Keratinocyte (primary cell): ENCODE measurements at regions not wholly inside any gene's neighbourhood (a gene's known extent, or its start where the extent isn't known, plus 50 kb on each side); places are given as distances from the start of the nearest gene placed in this dataset.

Experiments
- DNase-seq: peaks from one replicate; pipeline ENCODE4 v3.0.0-alpha.2; 2011; ENCODE audit warnings: low read depth, missing footprints, low spot score
- FAIRE-seq: peaks from 2 replicates; lab custom pipeline; 2011; peaks lifted over from hg19 to GRCh38; lab: Jason Lieb, UNC
- H2AFZ ChIP-seq: 2 replicates; pipeline ENCODE4 v1.6.0; 2012; ENCODE audit warnings: low read length, control low read depth, inconsistent platforms; ENCODE audit not compliant: control insufficient read depth
- H3K27ac ChIP-seq: 2 replicates; pipeline ENCODE4 v1.5.1; 2011; ENCODE audit warnings: low read length; ENCODE audit not compliant: control insufficient read depth, insufficient read depth
- H3K27me3 ChIP-seq: 3 replicates; pipeline ENCODE4 v1.6.0; 2011; ENCODE audit warnings: low read length; ENCODE audit not compliant: control insufficient read depth, insufficient read depth; ENCODE audit errors: extremely low read depth
- H3K36me3 ChIP-seq, 2 experiments: 2 replicates in 1 of 2; 3 replicates in 1 of 2; pipeline ENCODE4 v1.5.1; 2011; ENCODE audit warnings: low read length in 2 of 2, mild to moderate bottlenecking in 1 of 2; ENCODE audit not compliant: control insufficient read depth in 2 of 2, insufficient read depth in 2 of 2; ENCODE audit errors: extremely low read depth in 1 of 2
- H3K4me1 ChIP-seq: 3 replicates; pipeline ENCODE4 v1.5.1; 2011; ENCODE audit warnings: low read length; ENCODE audit not compliant: control insufficient read depth, insufficient read depth; ENCODE audit errors: extremely low read depth
- H3K4me2 ChIP-seq: 3 replicates; pipeline ENCODE4 v1.6.0; 2011; ENCODE audit warnings: low read depth, low read length; ENCODE audit not compliant: control insufficient read depth, insufficient read depth; ENCODE audit errors: extremely low read depth
- H3K4me3 ChIP-seq, 3 experiments: fragments of 200-600 bp in 1 of 3; sonication (generic) in 1 of 3; 2 replicates in 2 of 3; 3 replicates in 1 of 3; pipeline ENCODE4 v1.5.1; 2011 to 2016; ENCODE audit warnings: low read length in 3 of 3, mild to moderate bottlenecking in 3 of 3, control low read depth in 2 of 3, inconsistent platforms in 1 of 3, low read depth in 1 of 3, mixed read lengths in 1 of 3, mixed run types in 1 of 3, moderate library complexity in 1 of 3; ENCODE audit not compliant: control insufficient read depth in 2 of 3, insufficient read depth in 2 of 3; ENCODE audit errors: extremely low read depth in 1 of 3
- H3K79me2 ChIP-seq: 2 replicates; pipeline ENCODE4 v1.6.0; 2012; ENCODE audit warnings: low read length; ENCODE audit not compliant: control insufficient read depth, insufficient read depth
- H3K9ac ChIP-seq: 3 replicates; pipeline ENCODE4 v1.6.0; 2011; ENCODE audit warnings: low read length; ENCODE audit not compliant: control insufficient read depth, insufficient read depth; ENCODE audit errors: extremely low read depth
- H3K9me1 ChIP-seq: 3 replicates; pipeline ENCODE4 v1.6.0; 2011; ENCODE audit warnings: low read length; ENCODE audit not compliant: control insufficient read depth, insufficient read depth; ENCODE audit errors: extremely low read depth
- H3K9me3 ChIP-seq: 2 replicates; pipeline ENCODE4 v1.5.1; 2012; ENCODE audit warnings: low read depth, low read length; ENCODE audit not compliant: control insufficient read depth
- H4K20me1 ChIP-seq: 3 replicates; pipeline ENCODE4 v1.6.0; 2011; ENCODE audit warnings: low read length; ENCODE audit not compliant: control insufficient read depth, insufficient read depth; ENCODE audit errors: extremely low read depth
- EZH2 ChIP-seq: IDR thresholded peaks from one replicate; pipeline ENCODE4 v1.6.1; 2012; ENCODE audit warnings: inconsistent platforms, mild to moderate bottlenecking, low read length, moderate library complexity
- dilution Hi-C: fragments of 300-500 bp; cut with MboI; formaldehyde crosslinking; loops from one replicate; pipeline ENCODE4 v1.7.0; 2020; ENCODE audit warnings: low sequenced_read_pairs; ENCODE audit not compliant: extremely low pct_ligation_motif_present
- TF ChIP-seq, protein P1 (sequence below), 3 experiments: IDR thresholded peaks in 1 of 3; conservative IDR thresholded peaks in 1 of 3; optimal IDR thresholded peaks in 1 of 3; 2 replicates in 2 of 3; 3 replicates in 1 of 3; pipeline versions ENCODE3 to v1.5.1; 2011; ENCODE audit warnings: low read length in 3 of 3, mild to moderate bottlenecking in 3 of 3, moderate library complexity in 2 of 3, control low read depth in 1 of 3, inconsistent platforms in 1 of 3; ENCODE audit not compliant: insufficient read depth in 2 of 3; ENCODE audit errors: extremely low read depth in 1 of 3

DNA sequence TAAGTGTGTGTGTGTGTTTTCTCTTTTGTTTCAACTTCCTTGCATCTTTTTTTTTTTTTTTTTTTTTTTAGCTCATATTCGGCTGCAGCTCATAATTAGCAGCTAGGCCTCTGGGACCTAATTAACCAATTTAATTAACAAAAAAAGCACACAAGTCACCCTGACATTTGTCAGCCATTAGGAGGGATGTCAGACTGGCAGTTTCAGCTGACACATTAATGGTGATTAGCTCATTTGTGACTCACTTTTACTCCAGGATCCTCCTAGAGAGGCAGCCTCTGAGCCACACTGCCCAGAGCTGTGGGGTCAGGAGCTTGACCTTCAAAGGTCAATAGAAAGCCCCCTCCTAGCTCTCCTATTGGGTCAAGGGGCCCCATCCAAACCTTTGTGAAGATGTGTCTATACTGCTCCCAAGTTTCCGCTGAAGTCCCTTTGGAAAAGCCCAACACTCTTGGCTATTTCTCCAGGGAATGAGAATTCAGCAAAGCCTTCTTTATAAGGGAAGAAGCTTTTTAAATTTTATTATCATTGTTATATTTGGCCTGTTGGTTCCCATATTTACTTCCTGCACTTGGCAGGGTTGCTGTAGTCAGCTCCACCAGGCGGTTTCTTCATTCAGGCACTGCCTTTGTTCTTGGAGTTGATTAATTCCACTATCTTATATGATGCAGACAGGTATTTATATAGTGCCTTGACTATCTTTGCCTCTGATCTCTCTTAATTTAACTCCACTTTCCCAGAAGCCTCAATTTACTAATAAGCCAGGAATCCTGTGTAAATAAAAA, 109.5 kb upstream of the HABP2 start:
- Histone ChIP-seq H3K4me2 (no peak overlapping the region), H2AFZ (no peak overlapping the region), H3K79me2 (no peaks in the 10 kb centered on the region), H3K9ac (no peak overlapping the region), H3K9me1 (no peaks in the 10 kb centered on the region), H3K27ac (no peak overlapping the region), H3K9me3 (no peaks in the 10 kb centered on the region), H3K36me3 (no peaks in the 10 kb centered on the region), H4K20me1 (no peaks in the 10 kb centered on the region), H3K4me1 (no peaks in the 10 kb centered on the region), H3K4me3 (no peak overlapping the region), H3K27me3 (no peaks in the 10 kb centered on the region)
- no peak for FAIRE-seq
- TF ChIP-seq, protein P1, sequence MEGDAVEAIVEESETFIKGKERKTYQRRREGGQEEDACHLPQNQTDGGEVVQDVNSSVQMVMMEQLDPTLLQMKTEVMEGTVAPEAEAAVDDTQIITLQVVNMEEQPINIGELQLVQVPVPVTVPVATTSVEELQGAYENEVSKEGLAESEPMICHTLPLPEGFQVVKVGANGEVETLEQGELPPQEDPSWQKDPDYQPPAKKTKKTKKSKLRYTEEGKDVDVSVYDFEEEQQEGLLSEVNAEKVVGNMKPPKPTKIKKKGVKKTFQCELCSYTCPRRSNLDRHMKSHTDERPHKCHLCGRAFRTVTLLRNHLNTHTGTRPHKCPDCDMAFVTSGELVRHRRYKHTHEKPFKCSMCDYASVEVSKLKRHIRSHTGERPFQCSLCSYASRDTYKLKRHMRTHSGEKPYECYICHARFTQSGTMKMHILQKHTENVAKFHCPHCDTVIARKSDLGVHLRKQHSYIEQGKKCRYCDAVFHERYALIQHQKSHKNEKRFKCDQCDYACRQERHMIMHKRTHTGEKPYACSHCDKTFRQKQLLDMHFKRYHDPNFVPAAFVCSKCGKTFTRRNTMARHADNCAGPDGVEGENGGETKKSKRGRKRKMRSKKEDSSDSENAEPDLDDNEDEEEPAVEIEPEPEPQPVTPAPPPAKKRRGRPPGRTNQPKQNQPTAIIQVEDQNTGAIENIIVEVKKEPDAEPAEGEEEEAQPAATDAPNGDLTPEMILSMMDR (optimal IDR thresholded peaks at IDR 0.05 in 1 of 3, IDR thresholded peaks at IDR 0.05 in 1 of 3, conservative IDR thresholded peaks at IDR 0.05 in 1 of 3; ENCODE audit: extremely low read depth in 1 of 3, insufficient read depth in 2 of 3, low read length in 3 of 3) = no peak
- TF ChIP-seq EZH2 = no peak
- dilution Hi-C loops = no loop called here
- no peak for DNase-seq

DNA sequence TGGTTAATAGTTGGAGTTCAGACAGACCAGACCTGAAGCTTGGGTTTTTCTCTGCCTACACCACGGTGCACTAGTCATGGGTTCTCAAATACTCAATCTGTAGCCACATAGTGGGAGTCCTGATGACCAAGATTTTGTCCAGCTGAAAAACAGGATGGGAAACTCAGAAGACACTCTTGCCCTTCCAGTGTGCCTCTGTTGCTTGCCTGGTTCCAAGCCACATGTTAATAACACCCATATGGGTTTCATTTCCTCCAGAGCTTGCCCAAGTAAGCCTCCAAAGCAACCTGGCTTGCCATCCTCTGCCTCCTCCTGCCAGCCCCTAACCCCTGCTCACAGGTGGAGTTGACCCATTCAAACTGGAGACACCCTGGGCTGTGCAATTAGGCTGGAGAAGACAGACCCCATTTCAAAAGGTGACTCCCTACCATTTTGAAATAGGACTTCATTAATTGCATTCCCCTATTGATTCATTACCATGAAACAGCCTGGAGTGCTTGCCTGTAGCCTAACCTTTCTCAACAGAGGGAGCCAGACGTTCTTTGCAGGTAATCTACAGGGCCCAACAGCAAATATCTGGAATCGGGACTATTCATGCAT, 108.0 kb upstream of the HABP2 start:
- Histone ChIP-seq H3K36me3 (no peaks in the 10 kb centered on the region), H3K9ac (no peak overlapping the region), H3K9me1 (no peaks in the 10 kb centered on the region), H2AFZ (no peak overlapping the region), H3K4me1 (no peaks in the 10 kb centered on the region), H3K79me2 (no peaks in the 10 kb centered on the region), H3K27ac (no peak overlapping the region), H3K9me3 (no peaks in the 10 kb centered on the region), H3K4me2 (no peak overlapping the region), H3K4me3 (no peak overlapping the region), H3K27me3 (no peaks in the 10 kb centered on the region), H4K20me1 (no peaks in the 10 kb centered on the region)
- dilution Hi-C loops = no loop called here
- FAIRE-seq = no peak
- DNase-seq = no peak
- no peak for TF ChIP-seq EZH2
- TF ChIP-seq, protein P1 (optimal IDR thresholded peaks at IDR 0.05 in 1 of 3, IDR thresholded peaks at IDR 0.05 in 1 of 3, conservative IDR thresholded peaks at IDR 0.05 in 1 of 3; ENCODE audit: extremely low read depth in 1 of 3, insufficient read depth in 2 of 3, low read length in 3 of 3) = no peak
